Eye (tissue), 1 donor: ENCODE measurements at regions not wholly inside any gene's neighbourhood (a gene's known extent, or its start where the extent isn't known, plus 50 kb on each side); places are given as distances from the start of the nearest gene placed in this dataset.

Experiments
- DNase-seq: peaks from one replicate; pipeline ENCODE4 v3.0.0-alpha.2; 2015

DNA sequence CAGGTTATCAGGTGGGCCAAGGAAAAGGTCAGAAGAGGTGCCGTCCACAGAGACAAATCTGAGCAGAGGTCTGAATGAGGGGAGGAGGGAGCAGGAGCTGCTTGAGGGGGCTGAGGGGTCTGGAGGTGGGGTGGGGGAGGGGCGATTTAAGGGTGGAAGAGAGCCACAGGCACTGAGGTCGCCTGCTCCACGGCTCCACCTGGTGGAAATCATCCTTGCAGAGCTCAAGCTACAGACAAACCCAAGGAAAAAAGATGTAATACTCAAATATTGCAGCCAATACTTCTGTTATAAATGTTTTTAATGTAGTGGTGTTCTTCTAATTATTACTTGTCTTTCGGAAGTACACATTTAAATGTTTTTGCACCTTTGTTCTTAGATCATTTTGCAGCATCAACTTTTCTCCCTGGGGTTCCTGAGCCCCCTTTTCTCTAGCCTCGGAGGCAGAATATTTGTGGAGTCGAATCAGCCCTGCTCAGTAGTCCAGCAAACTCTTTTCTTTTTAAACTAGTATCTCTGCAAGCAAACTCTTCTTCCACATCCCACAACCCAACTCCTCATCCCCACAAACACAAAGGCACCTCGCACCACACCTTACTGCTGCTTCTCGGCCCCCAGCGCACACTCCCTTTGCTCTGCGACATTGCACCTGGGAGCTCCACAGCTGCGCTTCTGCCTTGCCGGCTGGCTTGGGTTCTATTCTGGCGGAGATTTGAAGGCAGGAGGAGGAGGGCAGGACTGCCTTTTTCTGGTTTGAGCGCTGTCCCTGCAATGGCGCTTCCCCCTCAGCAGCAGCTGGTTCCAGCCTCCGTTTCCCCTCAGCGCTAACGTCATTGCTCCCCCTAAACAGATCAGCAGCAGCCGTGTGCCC, 51.0 kb upstream of the TFAP2A start:
- peak; percentile 58 for DNase-seq
